NCI-H128 (cell line): ENCODE measurements at regions not wholly inside any gene's neighbourhood (a gene's known extent, or its start where the extent isn't known, plus 50 kb on each side); places are given as distances from the start of the nearest gene placed in this dataset.

Experiments used
- DNase-seq: peaks from one replicate; lab custom pipeline; 2025; ENCODE audit not compliant: unreplicated experiment; lab: John Stamatoyannopoulos, UW

DNA sequence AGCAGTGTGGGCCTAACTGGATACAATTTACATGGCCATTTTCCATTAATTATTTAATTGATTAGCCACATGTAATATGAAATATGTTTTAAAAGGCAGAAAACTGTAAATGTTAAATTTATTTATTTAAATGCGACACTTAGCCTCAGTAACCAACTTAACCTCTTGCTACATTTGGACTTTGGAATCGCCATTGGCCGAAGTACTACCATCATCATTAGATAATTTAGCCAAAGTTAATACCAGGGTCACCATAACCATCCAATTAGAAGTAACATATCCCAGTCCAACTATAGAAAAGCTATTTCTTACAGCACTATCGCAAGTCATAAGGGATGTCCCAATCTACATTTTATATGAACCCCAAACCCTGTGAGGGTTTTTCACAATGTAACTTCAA is 558.6 kb upstream of the IGFBP3 start:
- no peak for DNase-seq

DNA sequence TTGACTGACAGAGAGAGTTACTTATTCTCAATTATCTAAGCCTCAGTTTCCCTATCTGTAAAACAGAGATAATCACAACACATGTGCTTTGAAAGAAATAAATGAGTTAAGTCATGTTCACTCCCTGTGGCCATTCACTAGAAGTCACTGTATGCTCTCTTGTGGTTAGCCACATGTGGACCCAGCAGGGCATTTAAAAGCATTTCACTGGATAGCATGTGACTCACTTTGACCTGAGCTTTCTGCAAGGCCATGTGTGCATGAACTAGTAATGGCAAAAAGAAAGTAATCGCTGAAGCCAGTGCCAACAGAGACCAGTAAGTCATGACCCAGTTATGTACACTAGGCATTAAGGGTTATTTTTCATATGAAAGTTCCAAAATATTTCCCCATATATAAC is 557.0 kb upstream of the IGFBP3 start:
- DNase-seq: no peak

- no peak for DNase-seq
Measured at GRCh38 chr7:46468753-46469356, 547.8 kb upstream of the IGFBP3 start.

GRCh38 chr7:46463170-46463569 is 542.1 kb upstream of the IGFBP3 start:
- no peak for DNase-seq

GRCh38 chr7:46461334-46461777 is 540.3 kb upstream of the IGFBP3 start:
- no peak for DNase-seq

DNA sequence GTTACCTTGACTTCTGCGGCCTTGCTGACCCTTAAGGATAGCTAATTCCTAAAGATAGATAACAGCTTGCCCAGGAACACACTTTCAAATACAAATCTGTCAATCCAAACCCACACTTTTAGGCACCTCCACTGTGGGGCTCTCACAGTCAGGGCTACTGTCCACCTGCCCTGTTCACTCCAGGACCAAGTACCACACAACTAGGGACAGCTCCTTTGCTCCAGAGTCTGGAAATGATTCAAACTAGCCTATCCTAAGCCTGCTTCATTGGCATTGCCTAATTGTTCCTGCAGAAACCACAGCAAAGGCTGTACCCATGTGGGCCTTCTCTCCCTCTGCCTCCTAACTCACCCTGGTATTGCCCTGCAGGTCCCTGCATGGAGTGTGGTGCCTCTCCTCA is 538.9 kb upstream of the IGFBP3 start:
- DNase-seq: no peak

DNA sequence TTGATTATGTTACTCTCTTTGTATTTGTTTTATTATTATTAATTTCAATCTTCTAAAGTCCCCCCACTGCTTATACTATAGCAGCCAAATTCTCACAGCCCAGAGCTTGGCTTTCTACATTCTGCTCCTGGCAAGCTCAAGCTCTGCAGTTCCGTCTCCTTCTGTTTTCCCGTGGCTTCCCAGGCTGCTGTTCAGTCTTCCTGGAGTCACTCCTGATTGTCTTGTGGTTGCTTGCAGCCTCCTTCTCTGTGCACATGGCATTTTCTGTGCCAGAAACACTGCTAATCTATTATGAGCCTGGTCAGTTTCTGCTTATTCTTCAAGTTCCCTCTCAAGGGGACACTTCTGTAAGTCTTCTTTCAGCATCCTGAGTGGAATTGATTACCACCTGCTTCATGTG is 533.7 kb upstream of the IGFBP3 start:
- DNase-seq: no peak

DNA sequence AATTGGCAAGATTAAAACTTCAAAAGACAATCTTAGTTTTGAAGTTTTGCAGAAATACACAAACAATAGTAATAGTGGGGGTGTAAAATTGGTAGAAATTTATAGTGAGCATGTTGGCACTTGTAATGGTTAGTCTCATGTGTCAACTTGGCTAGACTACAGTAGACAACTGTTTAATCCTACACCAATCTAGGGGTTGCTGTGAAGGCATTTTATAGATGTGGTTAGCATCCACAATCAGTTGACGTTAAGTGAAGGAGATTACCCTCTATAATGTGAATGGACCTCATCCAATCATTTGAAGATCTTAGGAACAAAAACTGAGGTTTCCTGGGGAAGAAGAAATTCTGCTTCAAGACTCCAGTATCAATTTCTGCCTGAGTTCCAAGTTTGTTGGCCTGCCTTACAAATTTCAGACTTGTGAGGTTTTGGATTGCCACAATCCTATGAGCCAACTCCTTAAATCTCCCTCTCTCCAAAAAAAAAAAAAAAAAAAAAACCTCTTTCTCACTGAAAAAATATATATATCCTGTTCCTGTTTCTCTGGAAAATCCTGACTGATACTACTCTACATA is 531.6 kb upstream of the IGFBP3 start:
- no peak for DNase-seq

GRCh38 chr7:46451846-46452245 is 530.8 kb upstream of the IGFBP3 start:
- DNase-seq: no peak

DNA sequence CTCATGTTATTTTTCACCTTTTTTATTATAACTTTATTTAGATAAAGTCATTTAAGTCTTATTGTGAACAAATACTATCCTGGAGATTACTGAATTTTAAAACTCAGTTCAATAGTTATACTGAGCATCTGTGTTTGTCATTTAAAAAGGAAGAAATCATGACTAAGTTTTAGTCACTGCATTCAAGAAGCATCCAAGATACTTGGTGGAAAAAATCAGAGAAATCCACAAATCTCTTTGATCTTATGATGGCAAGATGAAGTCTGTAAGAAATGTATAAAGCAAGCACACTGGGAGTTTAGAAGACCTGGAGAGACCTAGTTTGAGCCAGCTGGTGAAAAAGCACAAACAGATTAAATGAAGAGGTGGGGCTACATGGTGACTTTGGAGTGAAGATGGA is 529.8 kb upstream of the IGFBP3 start:
- DNase-seq: no peak

- DNase-seq: no peak
Measured at GRCh38 chr7:46450425-46450824, 529.4 kb upstream of the IGFBP3 start.

DNA sequence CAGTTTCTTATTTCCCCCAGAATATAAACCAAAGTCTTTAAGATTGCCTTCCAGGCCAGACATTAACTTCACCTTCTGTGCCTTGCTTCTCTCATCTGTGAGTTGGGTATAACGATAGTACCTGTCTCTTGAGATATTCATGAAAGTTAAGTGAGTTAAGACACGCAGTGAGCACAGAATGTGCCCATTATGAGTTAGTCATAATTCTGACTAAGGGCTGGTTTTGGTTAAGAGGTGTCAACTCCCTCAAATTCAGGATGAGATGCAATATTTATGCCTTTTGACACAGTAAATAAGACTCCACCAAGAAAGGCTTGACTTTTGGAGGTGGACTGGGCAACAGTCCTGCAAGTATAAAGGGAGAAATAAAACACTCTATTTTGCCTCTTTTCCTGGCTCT is 528.7 kb upstream of the IGFBP3 start:
- no peak for DNase-seq

GRCh38 chr7:46448478-46448877 is 527.4 kb upstream of the IGFBP3 start:
- no peak for DNase-seq

DNA sequence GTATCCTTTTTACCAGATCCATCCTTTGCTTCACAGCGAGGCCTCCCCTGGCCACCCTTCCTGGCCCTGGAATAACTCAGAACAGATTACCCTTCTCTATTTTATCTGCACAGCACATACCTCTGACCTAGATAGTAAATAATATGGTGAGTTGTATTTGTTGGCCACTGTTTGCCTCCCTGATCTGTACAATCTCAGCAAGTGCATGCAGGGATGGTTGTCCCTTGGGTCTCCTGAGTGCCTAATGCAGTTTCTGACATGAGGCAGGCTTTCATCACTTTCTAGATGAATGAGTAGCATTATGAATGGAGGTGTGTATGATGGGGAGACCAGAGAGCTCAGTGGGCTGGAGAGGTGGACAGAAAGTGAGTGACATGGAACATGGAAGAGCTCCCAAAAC is 525.1 kb upstream of the IGFBP3 start:
- DNase-seq: no peak

DNA sequence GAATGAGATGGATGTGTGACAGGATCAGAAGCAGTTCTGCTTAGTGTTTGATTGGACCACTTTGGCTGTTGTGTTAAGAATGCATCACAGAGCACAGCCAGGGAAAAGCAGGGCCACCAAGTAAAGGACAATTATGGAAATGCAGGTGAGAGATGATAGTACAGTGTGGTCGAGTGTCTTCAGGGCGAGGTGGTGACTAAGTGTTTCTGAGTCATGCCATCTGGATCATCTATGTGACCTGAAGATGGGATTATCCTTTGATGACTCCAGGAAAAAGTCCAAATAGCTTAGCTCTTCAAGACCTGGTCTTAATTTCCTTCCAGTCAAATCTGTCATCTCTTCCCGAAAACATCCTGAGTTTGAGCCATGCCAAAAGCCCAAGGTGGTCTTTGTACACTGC is 523.2 kb upstream of the IGFBP3 start:
- DNase-seq: no peak

DNA sequence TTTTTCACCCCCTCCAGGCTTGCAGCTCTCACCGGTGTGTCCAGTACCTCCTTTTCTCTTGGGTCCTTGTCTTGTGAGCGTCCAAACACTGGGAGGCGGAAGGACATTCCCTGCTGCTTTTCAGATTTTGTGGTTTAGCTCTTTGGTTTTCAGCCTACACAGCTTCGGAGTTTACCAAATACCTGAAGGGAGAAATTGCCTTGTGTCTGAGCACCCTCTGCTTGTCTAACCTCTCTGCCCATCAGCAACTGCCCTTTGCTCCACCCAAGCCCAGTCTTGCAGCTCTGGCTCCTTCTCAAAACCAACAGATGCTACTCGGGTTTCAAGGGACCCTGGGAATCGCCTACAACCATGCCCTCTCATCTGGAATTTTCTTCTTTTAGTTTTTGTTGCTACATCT is 519.1 kb upstream of the IGFBP3 start:
- no peak for DNase-seq

DNA sequence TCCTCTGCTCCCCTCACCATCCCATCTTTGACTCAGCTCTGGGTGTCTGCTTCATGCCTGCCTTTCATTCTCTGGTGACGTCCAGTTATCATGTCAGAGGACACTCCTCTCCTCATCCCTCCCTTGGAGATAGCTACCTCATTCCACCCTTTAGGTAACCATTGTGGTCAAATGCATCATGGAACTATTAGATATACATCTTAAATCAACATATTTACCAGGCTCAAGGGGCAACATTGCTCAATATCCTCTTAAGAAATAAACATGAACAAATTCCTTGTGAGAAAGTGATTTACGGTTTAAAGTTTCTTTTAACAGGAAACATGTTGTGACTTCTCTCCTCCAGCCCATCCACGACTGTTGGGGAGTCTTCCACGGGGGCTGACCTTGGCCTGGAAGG is 511.6 kb upstream of the IGFBP3 start:
- DNase-seq: no peak

- no peak for DNase-seq
Measured at GRCh38 chr7:46428295-46428694, 507.2 kb upstream of the IGFBP3 start.

- DNase-seq: no peak
Measured at GRCh38 chr7:46424934-46425333, 503.9 kb upstream of the IGFBP3 start.

- no peak for DNase-seq
Measured at GRCh38 chr7:46421441-46422230, 500.6 kb upstream of the IGFBP3 start.

DNA sequence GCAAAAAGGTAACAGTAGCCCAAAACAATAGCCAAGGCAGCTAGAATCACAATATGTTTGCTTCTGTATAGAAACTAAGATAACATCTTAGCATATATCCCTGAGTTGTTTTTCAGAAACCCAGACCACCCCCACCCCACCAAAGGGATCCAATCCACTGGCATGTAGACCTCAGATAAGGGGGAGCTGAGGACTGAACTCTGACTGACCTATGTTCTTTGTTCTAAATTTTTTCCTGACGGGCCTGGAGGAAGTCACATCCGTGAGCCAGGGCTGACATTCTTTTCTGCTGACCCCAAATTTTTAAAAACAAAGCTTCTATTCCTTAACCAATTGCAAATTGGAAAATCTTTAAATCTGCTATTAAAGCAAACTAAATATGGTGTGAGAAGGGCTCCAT is 493.9 kb upstream of the IGFBP3 start:
- no peak for DNase-seq

GRCh38 chr7:46411236-46411635 is 490.2 kb upstream of the IGFBP3 start:
- DNase-seq: no peak

GRCh38 chr7:46407125-46407524 is 486.1 kb upstream of the IGFBP3 start:
- DNase-seq: no peak
